ENCODE measurements at regions not wholly inside any gene's neighbourhood (a gene's known extent, or its start where the extent isn't known, plus 50 kb on each side); places are given as distances from the start of the nearest gene placed in this dataset.

DNA sequence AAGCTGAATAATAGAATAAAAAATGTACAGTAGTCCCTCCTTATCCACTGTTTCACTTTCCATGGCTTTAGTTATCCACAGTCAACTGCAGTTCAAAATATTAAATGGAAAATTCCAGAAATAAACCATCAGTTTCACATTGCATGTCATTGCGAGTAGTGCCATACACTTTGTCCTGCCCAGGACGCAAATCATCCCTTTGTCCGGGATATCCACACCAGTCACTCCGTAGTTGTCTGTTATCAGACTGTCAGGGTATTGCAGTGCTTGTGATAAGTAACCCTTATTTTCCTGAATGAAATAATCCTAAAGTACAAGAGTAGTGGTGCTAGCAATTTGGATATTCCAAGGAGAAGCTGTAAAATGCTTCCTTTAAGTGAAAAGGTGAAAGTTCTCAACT is 271.3 kb downstream of the DKK2 start:
- ChIA-PET CTCF (no interaction called here), POLR2A (no interaction called here)
- TF ChIP-seq L3MBTL2 (conservative IDR thresholded peaks at IDR 0.05) (no peak), FOXA1 (IDR thresholded peaks at IDR 0.05) (no peak), HDGF (IDR thresholded peaks at IDR 0.05; ENCODE audit: borderline replicate concordance) (no peak), BHLHE40 (IDR thresholded peaks at IDR 0.05; ENCODE audit: borderline replicate concordance) (no peak), NFRKB (IDR thresholded peaks at IDR 0.05) (no peak), FOXM1 (IDR thresholded peaks at IDR 0.05; ENCODE audit: borderline replicate concordance) (no peak), CTBP1 (IDR thresholded peaks at IDR 0.05; ENCODE audit: borderline replicate concordance) (no peak), ELF4 (IDR thresholded peaks at IDR 0.05) (no peak), TARDBP (IDR thresholded peaks at IDR 0.05) (no peak), LEF1 (IDR thresholded peaks at IDR 0.05; ENCODE audit: borderline replicate concordance) (no peak), FOXK2 (IDR thresholded peaks at IDR 0.05) (no peak), SP1 (IDR thresholded peaks at IDR 0.05) (no peak)
- TF ChIP-seq, protein P1, sequence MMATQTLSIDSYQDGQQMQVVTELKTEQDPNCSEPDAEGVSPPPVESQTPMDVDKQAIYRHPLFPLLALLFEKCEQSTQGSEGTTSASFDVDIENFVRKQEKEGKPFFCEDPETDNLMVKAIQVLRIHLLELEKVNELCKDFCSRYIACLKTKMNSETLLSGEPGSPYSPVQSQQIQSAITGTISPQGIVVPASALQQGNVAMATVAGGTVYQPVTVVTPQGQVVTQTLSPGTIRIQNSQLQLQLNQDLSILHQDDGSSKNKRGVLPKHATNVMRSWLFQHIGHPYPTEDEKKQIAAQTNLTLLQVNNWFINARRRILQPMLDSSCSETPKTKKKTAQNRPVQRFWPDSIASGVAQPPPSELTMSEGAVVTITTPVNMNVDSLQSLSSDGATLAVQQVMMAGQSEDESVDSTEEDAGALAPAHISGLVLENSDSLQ (IDR thresholded peaks at IDR 0.05), result no peak
- no peak for DNase-seq (ENCODE audit: extremely low spot score)

DNA sequence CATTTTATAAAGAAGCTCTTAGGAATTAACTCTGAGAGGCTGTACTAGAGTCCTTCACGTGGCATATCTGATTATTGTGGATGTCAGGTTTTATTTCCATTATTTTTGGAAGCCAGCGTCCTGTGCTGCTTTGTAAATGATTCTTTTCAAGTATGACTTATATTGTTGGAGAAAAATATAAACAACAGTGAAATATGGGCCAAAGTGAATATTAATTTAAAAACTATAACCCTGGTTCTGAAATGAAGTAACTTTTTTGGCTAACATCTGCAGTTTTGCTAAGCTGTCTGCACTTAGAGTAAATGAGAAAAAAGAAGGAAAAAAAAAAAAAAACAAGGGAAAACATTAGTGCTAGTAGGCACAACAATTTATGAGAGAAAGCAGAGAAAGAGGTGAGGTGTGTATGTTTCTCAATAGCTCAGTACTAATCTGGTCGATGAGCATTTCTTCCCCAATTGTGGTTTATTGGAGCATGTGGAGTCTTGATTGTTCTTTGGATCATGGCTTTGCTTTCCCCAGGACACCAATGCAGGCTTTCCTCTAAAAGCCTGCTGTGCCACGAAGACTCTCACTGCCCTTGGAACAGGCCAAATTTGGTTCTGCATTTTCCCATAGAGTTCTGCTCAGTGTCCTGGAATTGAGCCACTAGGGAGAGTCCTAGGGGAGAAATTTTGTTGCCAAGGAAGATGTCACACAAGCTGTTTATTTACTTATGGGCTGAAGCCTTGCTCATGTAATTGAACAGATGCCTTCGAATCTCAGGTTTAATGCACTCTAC is 273.3 kb downstream of the DKK2 start:
- peak; percentile 6 for DNase-seq (ENCODE audit: extremely low spot score)
- POLR2A ChIA-PET, result no interaction called here
- CTCF ChIA-PET, result no interaction called here
- TF ChIP-seq LEF1 (IDR thresholded peaks at IDR 0.05; ENCODE audit: borderline replicate concordance) (no peak), NFRKB (IDR thresholded peaks at IDR 0.05) (no peak), HDGF (IDR thresholded peaks at IDR 0.05; ENCODE audit: borderline replicate concordance) (no peak), FOXA1 (IDR thresholded peaks at IDR 0.05) (no peak), SP1 (IDR thresholded peaks at IDR 0.05) (no peak), ZNF384 (IDR thresholded peaks at IDR 0.05) (no peak), L3MBTL2 (conservative IDR thresholded peaks at IDR 0.05) (no peak), TARDBP (IDR thresholded peaks at IDR 0.05) (no peak), BHLHE40 (IDR thresholded peaks at IDR 0.05; ENCODE audit: borderline replicate concordance) (no peak)
- TF ChIP-seq, protein P1 (IDR thresholded peaks at IDR 0.05), result no peak

DNA sequence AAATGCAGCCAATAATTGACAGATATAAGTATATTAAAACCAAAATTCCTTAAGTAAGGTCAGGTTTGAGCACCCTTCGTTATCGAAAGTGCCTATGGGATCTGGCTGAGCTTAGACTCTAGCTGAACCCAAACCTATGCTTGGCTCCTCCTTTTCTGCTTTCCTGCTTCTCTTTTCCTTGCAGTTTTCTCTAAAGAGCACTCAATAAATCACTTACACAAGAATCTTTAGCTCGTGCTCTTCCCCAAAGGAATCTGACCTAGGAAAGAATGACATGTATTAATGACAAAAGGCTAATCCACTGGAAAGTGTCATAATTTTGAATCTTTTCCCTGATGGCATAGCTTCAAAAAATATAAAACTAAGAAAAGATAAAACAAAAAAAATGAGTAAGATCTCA is 282.7 kb downstream of the DKK2 start:
- TF ChIP-seq ZNF384 (IDR thresholded peaks at IDR 0.05), result no peak
- TF ChIP-seq FOXA1 (IDR thresholded peaks at IDR 0.05), result no peak
- TF ChIP-seq, protein P1 (IDR thresholded peaks at IDR 0.05), result no peak
- no peak for TF ChIP-seq ELF4 (IDR thresholded peaks at IDR 0.05)
- no peak for TF ChIP-seq HDGF (IDR thresholded peaks at IDR 0.05; ENCODE audit: borderline replicate concordance)
- TF ChIP-seq LEF1 (IDR thresholded peaks at IDR 0.05; ENCODE audit: borderline replicate concordance), result no peak
- TF ChIP-seq FOXM1 (IDR thresholded peaks at IDR 0.05; ENCODE audit: borderline replicate concordance), result no peak
- TF ChIP-seq TARDBP (IDR thresholded peaks at IDR 0.05), result no peak
- no peak for TF ChIP-seq CTBP1 (IDR thresholded peaks at IDR 0.05; ENCODE audit: borderline replicate concordance)
- no peak for TF ChIP-seq FOXK2 (IDR thresholded peaks at IDR 0.05)
- DNase-seq (ENCODE audit: extremely low spot score), result no peak
- POLR2A ChIA-PET, result no interaction called here
- CTCF ChIA-PET, result interaction anchor here (0.5 kb wide), 1 partner anchor 280 kb away, joined by 3 read pairs; no protein-coding TSS in a partner anchor

DNA sequence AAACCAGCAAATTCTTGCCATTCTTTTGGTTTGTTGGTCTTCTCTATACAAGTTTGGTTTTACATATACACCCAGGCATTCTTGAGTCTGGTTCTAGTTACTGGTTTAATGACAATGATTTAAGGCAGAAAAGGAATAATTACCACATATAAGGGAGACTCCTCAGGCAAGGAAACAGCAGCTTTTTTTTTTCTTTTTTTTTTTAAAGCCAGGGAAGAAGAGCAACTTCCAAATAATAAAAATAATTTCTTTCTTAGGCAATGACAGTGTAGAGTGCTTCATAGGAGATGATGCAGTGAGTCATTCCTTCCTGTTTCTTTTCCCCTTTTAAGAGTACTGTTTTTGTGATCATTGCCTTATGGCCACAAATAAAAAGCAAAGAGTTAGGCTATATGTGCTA is 289.7 kb downstream of the DKK2 start:
- no peak for DNase-seq (ENCODE audit: extremely low spot score)
- ChIA-PET POLR2A (no interaction called here), CTCF (no interaction called here)
- TF ChIP-seq TARDBP (IDR thresholded peaks at IDR 0.05) (no peak), ARNT (IDR thresholded peaks at IDR 0.05) (no peak), FOXM1 (IDR thresholded peaks at IDR 0.05; ENCODE audit: borderline replicate concordance) (no peak), BHLHE40 (IDR thresholded peaks at IDR 0.05; ENCODE audit: borderline replicate concordance) (no peak), SUZ12 (IDR thresholded peaks at IDR 0.05) (no peak), HDGF (IDR thresholded peaks at IDR 0.05; ENCODE audit: borderline replicate concordance) (no peak), CTBP1 (IDR thresholded peaks at IDR 0.05; ENCODE audit: borderline replicate concordance) (no peak)

DNA sequence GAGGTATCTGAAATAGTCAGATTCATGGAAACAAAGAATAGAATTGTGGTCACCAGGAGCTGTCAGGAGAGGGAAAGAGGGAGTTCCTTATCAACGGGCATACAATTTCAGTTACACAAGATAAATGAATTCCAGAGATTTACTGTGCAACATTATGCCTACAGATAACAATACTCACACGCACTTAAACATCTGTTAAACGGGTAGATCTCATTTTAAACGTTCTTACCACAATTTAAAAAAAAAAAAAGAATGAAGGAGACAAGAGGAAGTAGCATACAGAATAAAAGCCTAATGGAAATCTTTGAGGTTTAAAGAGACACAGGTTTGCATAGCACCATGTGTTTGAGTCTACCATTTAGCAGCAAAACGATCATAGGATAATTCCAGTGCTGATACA is 298.0 kb downstream of the DKK2 start:
- DNase-seq (ENCODE audit: extremely low spot score), result no peak
- no peak for TF ChIP-seq SP1 (IDR thresholded peaks at IDR 0.05)
- TF ChIP-seq FOXM1 (IDR thresholded peaks at IDR 0.05; ENCODE audit: borderline replicate concordance), result no peak
- no peak for TF ChIP-seq FOXK2 (IDR thresholded peaks at IDR 0.05)
- TF ChIP-seq, protein P1 (IDR thresholded peaks at IDR 0.05), result no peak
- TF ChIP-seq ELF4 (IDR thresholded peaks at IDR 0.05), result no peak
- no peak for TF ChIP-seq ZNF384 (IDR thresholded peaks at IDR 0.05)
- no peak for TF ChIP-seq NFRKB (IDR thresholded peaks at IDR 0.05)
- TF ChIP-seq BHLHE40 (IDR thresholded peaks at IDR 0.05; ENCODE audit: borderline replicate concordance), result no peak
- TF ChIP-seq TARDBP (IDR thresholded peaks at IDR 0.05), result no peak
- POLR2A ChIA-PET, result no interaction called here
- CTCF ChIA-PET, result no interaction called here

DNA sequence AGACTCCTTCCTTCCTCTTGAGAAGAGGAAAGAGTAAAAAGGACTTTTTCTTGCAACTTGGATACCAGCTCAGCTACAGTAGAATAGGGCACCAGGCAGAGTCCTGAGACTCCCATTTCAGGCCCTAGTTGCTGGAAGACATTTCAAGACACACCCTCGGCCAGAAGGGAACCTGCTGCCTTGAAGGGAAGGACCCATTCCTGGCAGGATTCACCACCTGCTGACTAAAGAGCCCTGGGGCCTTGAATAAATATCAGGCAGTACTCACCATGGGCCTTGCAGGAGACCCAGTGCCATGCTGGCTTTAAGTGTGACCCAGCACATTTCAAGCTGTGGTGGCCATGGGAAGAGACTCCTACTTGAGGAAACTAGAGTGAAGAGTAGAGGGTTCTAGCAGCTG is 317.6 kb downstream of the DKK2 start:
- ChIA-PET CTCF (no interaction called here), POLR2A (no interaction called here)
- DNase-seq (ENCODE audit: extremely low spot score), result no peak
- TF ChIP-seq ARNT (IDR thresholded peaks at IDR 0.05) (no peak), FOXA1 (IDR thresholded peaks at IDR 0.05) (no peak)
- TF ChIP-seq, protein P1 (IDR thresholded peaks at IDR 0.05), result no peak
